Liver (tissue), 8 donors: ENCODE measurements at regions not wholly inside any gene's neighbourhood (a gene's known extent, or its start where the extent isn't known, plus 50 kb on each side); places are given as distances from the start of the nearest gene placed in this dataset.

Experiments
- DNase-seq: peaks from one replicate; pipeline ENCODE4 v3.0.0-alpha.2; 2017; ENCODE audit warnings: low spot score
- H3K27ac ChIP-seq, 2 donors: one replicate each; pipeline ENCODE4 v1.7.0; 2013; ENCODE audit warnings: inconsistent platforms in 2 of 2, low read length in 2 of 2, control low read depth in 1 of 2, low read depth in 1 of 2, mild to moderate bottlenecking in 1 of 2
- H3K27me3 ChIP-seq, 4 donors: one replicate each; pipeline versions ENCODE4 v1.6.1 to v1.7.0; 2013; ENCODE audit warnings: low read length in 3 of 4, inconsistent platforms in 1 of 4, mild to moderate bottlenecking in 1 of 4, moderate library complexity in 1 of 4; ENCODE audit not compliant: control insufficient read depth in 4 of 4, insufficient read depth in 4 of 4
- H3K36me3 ChIP-seq, 4 donors: one replicate each; pipeline versions ENCODE4 v1.6.1 to v1.7.0; 2013; ENCODE audit warnings: low read length in 3 of 4, mild to moderate bottlenecking in 3 of 4, low read depth in 1 of 4, moderate library complexity in 1 of 4; ENCODE audit not compliant: control insufficient read depth in 4 of 4, insufficient read depth in 3 of 4
- H3K4me1 ChIP-seq, 4 donors: one replicate each; pipeline versions ENCODE4 v1.6.1 to v1.7.0; 2013; ENCODE audit warnings: low read length in 3 of 4, mild to moderate bottlenecking in 3 of 4, moderate library complexity in 1 of 4; ENCODE audit not compliant: control insufficient read depth in 4 of 4, insufficient read depth in 4 of 4
- H3K4me3 ChIP-seq, 3 donors: one replicate each; pipeline versions ENCODE4 v1.6.1 to v1.7.0; 2013; ENCODE audit warnings: low read length in 3 of 3, control low read depth in 1 of 3, low read depth in 1 of 3, mild to moderate bottlenecking in 1 of 3
- H3K9ac ChIP-seq, 2 donors: one replicate each; pipeline ENCODE4 v1.7.0; 2013; ENCODE audit warnings: low read length in 2 of 2, mild to moderate bottlenecking in 2 of 2, moderate library complexity in 2 of 2, control low read depth in 1 of 2, low read depth in 1 of 2
- H3K9me3 ChIP-seq, 4 donors: one replicate each; pipeline versions ENCODE4 v1.6.1 to v1.7.0; 2013; ENCODE audit warnings: low read length in 3 of 4; ENCODE audit not compliant: control insufficient read depth in 4 of 4
- ATF3 ChIP-seq: IDR thresholded peaks from 2 replicates; pipeline ENCODE4 v1.6.1; 2016; ENCODE audit warnings: antibody characterized with exemption
- CTCF ChIP-seq: fragments of 150-350 bp; IDR thresholded peaks from 2 replicates; pipeline ENCODE4 v1.5.1; 2017; ENCODE audit warnings: improper control_type of control experiment, low read depth, low read length; ENCODE audit not compliant: missing input control
- EGR1 ChIP-seq, 2 donors: IDR thresholded peaks; 2 replicates each; pipeline ENCODE4 v1.6.1; 2016 to 2018; ENCODE audit warnings: antibody characterized with exemption in 2 of 2, low read depth in 2 of 2
- FOXA1 ChIP-seq: IDR thresholded peaks from 2 replicates; pipeline ENCODE4 v1.6.1; 2016; ENCODE audit warnings: antibody characterized with exemption
- FOXA2 ChIP-seq: IDR thresholded peaks from 2 replicates; pipeline ENCODE4 v1.6.1; 2016; ENCODE audit warnings: antibody characterized with exemption
- GABPA ChIP-seq, 2 donors: IDR thresholded peaks in 1 of 2; conservative IDR thresholded peaks in 1 of 2; 2 replicates each; pipeline ENCODE4 v1.6.1; 2016; ENCODE audit warnings: antibody characterized with exemption in 2 of 2, mild to moderate bottlenecking in 1 of 2, moderate library complexity in 1 of 2
- HNF4A ChIP-seq, 2 donors: conservative IDR thresholded peaks; 2 replicates each; pipeline ENCODE4 v1.6.1; 2016; ENCODE audit warnings: antibody characterized with exemption in 2 of 2, mild to moderate bottlenecking in 2 of 2
- HNF4G ChIP-seq: IDR thresholded peaks from 2 replicates; pipeline ENCODE4 v1.6.1; 2016; ENCODE audit warnings: antibody characterized with exemption
- JUND ChIP-seq, 2 donors: IDR thresholded peaks; 2 replicates each; pipeline ENCODE4 v1.6.1; 2016; ENCODE audit warnings: antibody characterized with exemption in 2 of 2
- MAX ChIP-seq: IDR thresholded peaks from 2 replicates; pipeline ENCODE4 v1.6.1; 2016; ENCODE audit warnings: antibody characterized with exemption
- NR2F2 ChIP-seq: IDR thresholded peaks from 2 replicates; pipeline ENCODE4 v1.6.1; 2016; ENCODE audit warnings: antibody characterized with exemption
- RAD21 ChIP-seq, 2 donors: IDR thresholded peaks; 2 replicates each; pipeline ENCODE4 v1.6.1; 2016; ENCODE audit warnings: antibody characterized with exemption in 2 of 2, mild to moderate bottlenecking in 2 of 2
- REST ChIP-seq: IDR thresholded peaks from 2 replicates; pipeline ENCODE4 v1.6.1; 2016; ENCODE audit warnings: antibody characterized with exemption, mild to moderate bottlenecking
- RXRA ChIP-seq, 2 donors: IDR thresholded peaks; 2 replicates each; pipeline ENCODE4 v1.6.1; 2017 to 2018; ENCODE audit warnings: antibody characterized with exemption in 2 of 2, mild to moderate bottlenecking in 1 of 2
- SP1 ChIP-seq: IDR thresholded peaks from 2 replicates; pipeline ENCODE4 v1.6.1; 2018; ENCODE audit warnings: antibody characterized with exemption, mild to moderate bottlenecking
- TAF1 ChIP-seq: conservative IDR thresholded peaks from 2 replicates; pipeline ENCODE4 v1.6.1; 2016; ENCODE audit warnings: antibody characterized with exemption, mild to moderate bottlenecking
- YY1 ChIP-seq: IDR thresholded peaks from 2 replicates; pipeline ENCODE4 v1.6.1; 2016; ENCODE audit warnings: antibody characterized with exemption, mild to moderate bottlenecking
- ZBTB33 ChIP-seq: IDR thresholded peaks from 2 replicates; pipeline ENCODE4 v1.6.1; 2016; ENCODE audit warnings: antibody characterized with exemption
- WGBS: extraction: QIAGEN DNeasy Blood & Tissue Kit; methylation state at CpG from one replicate; pipeline ENCODE4 v1.1.7; 2013; 5-methylcytosine and 5-hydroxymethylcytosine counted together
- donor health status: healthy.
- donor health status: healthy.
- donor health status: healthy.
- donor health status: healthy.
- donor health status: healthy.

GRCh38 chr13:99811067-99811700 lies 160.4 kb downstream of the ZIC5 start (continued):
- TF ChIP-seq ZBTB33 = no peak

- Histone ChIP-seq H3K36me3 (no peaks in the 10 kb centered on the region), H3K9me3 (no peaks in the 10 kb centered on the region), H3K4me1 (peaks cover 14 to 40% (median 25%) of the 10 kb centered on the region in 4 donors), H3K27me3 (no peaks in the 10 kb centered on the region), H3K27ac (peak overlapping the region; percentile 62 to 64), H3K9ac (no peak overlapping the region), H3K4me3 (no peak overlapping the region)
- TF ChIP-seq TAF1 (no peak), RXRA (IDR thresholded peaks at IDR 0.05) (peak in 1 of 2 donors; percentile 41), EGR1 (IDR thresholded peaks at IDR 0.05; ENCODE audit: low read depth in 2 of 2) (no peak), HNF4A (conservative IDR thresholded peaks at IDR 0.05) (peak; percentile 17 to 34), ATF3 (no peak), REST (no peak), RAD21 (IDR thresholded peaks at IDR 0.05) (peak; percentile 32 to 36), JUND (IDR thresholded peaks at IDR 0.05) (peak in 1 of 2 donors; percentile 41), NR2F2 (no peak), HNF4G (no peak), ZBTB33 (no peak), MAX (no peak), SP1 (no peak), GABPA (IDR thresholded peaks at IDR 0.05 in 1 of 2, conservative IDR thresholded peaks at IDR 0.05 in 1 of 2) (no peak), FOXA1 (no peak), CTCF (no peak), YY1 (peak; percentile 43), FOXA2 (peak; percentile 13)
- DNase-seq = no peak
- 36% methylated on average over 4 of the region's 4 CpGs for WGBS
Measured at GRCh38 chr13:99809926-99810325, 161.6 kb downstream of the ZIC5 start.
